Stimulated activated CD8-positive, alpha-beta memory T cell treated with anti-CD3 and anti-CD28 coated beads, Interleukin-15, amount 100 ng/mL, for 24 hours (primary cell): ENCODE measurements at regions not wholly inside any gene's neighbourhood (a gene's known extent, or its start where the extent isn't known, plus 50 kb on each side); places are given as distances from the start of the nearest gene placed in this dataset.
"Not testable (repeated sequence)": the region's sequence is repeated elsewhere in the genome, so short reads cannot be mapped to it uniquely, and the experiment has no call there.

ENCODE experiments used
- DNase-seq: peaks from one replicate; pipeline ENCODE4 v3.0.0-alpha.2; 2020; ENCODE audit warnings: low read depth

GRCh38 chr15:77877869-77878577, 199.5 kb downstream of the TBC1D2B start:
- DNase-seq = no peak

- not testable (repeated sequence) for DNase-seq
These were observed 201.2 kb downstream of the TBC1D2B start for GRCh38 chr15:77876107-77876820.

GRCh38 chr15:77875066-77875721, 202.3 kb downstream of the TBC1D2B start:
- peak; percentile 4 for DNase-seq

GRCh38 chr15:77874063-77874462, 203.4 kb downstream of the TBC1D2B start:
- no peak for DNase-seq

- DNase-seq = not testable (repeated sequence)
These were observed 204.7 kb downstream of the TBC1D2B start for GRCh38 chr15:77872521-77873425.

- no peak for DNase-seq
These were observed 205.6 kb downstream of the TBC1D2B start for GRCh38 chr15:77871852-77872371.

- DNase-seq = peak; percentile 9
These were observed 207.1 kb downstream of the TBC1D2B start for GRCh38 chr15:77870195-77871065.

GRCh38 chr15:77869021-77869895, 208.3 kb downstream of the TBC1D2B start:
- DNase-seq = no peak

GRCh38 chr15:77868048-77868629, 209.4 kb downstream of the TBC1D2B start:
- DNase-seq = not testable (repeated sequence)

GRCh38 chr15:77867266-77868047, 210.1 kb downstream of the TBC1D2B start:
- no peak for DNase-seq

GRCh38 chr15:77866596-77867125, 210.8 kb downstream of the TBC1D2B start:
- no peak for DNase-seq

- DNase-seq = no peak
These were observed 211.3 kb downstream of the TBC1D2B start for GRCh38 chr15:77866186-77866585.

GRCh38 chr15:77865701-77866100, 211.8 kb downstream of the TBC1D2B start:
- DNase-seq = no peak

GRCh38 chr15:77865106-77865610, 212.4 kb downstream of the TBC1D2B start:
- no peak for DNase-seq

- DNase-seq = no peak
These were observed 213.1 kb downstream of the TBC1D2B start for GRCh38 chr15:77864211-77865105.

GRCh38 chr15:77863491-77864105, 213.9 kb downstream of the TBC1D2B start:
- DNase-seq = no peak
